Activated naive CD8-positive, alpha-beta T cell treated with anti-CD3 and anti-CD28 coated beads, Interleukin-2, amount 10 ng/mL, durations not matched to agents 7 days and 5 days (primary cell): ENCODE measurements at regions not wholly inside any gene's neighbourhood (a gene's known extent, or its start where the extent isn't known, plus 50 kb on each side); places are given as distances from the start of the nearest gene placed in this dataset.

ENCODE experiments used
- ATAC-seq: fragments of 150-1000 bp; cut with Tn5 transposase; one replicate; pipeline ENCODE4 v1.10.0; 2021; ENCODE audit warnings: low read depth, moderate library complexity
- POLR2A ChIA-PET: fragments of 350-600 bp; sonication (Branson Sonifier 250); formaldehyde crosslinking; loops from one replicate; lab custom pipeline; 2021; ENCODE audit warnings: antibody characterized with exemption; lab: Charles Lee
- DNase-seq: peaks from one replicate; pipeline ENCODE4 v3.0.0; 2021
- H3K27ac Mint-ChIP-seq: one replicate; pipeline ENCODE4 v1.8.0; 2022; ENCODE audit warnings: mild to moderate bottlenecking, mixed read lengths
- H3K27me3 Mint-ChIP-seq: one replicate; pipeline ENCODE4 v1.8.0; 2022; ENCODE audit warnings: mild to moderate bottlenecking, moderate library complexity, mixed read lengths
- H3K36me3 Mint-ChIP-seq: one replicate; pipeline ENCODE4 v1.8.0; 2021; ENCODE audit warnings: mild to moderate bottlenecking, mixed read lengths
- H3K4me1 Mint-ChIP-seq: one replicate; pipeline ENCODE4 v1.8.0; 2021; ENCODE audit warnings: mixed read lengths
- H3K4me3 Mint-ChIP-seq: one replicate; pipeline ENCODE4 v1.8.0; 2022; ENCODE audit warnings: mild to moderate bottlenecking, moderate library complexity, mixed read lengths
- H3K9me3 Mint-ChIP-seq: one replicate; pipeline ENCODE4 v1.8.0; 2021; ENCODE audit warnings: mixed read lengths

- H3K27ac Mint-ChIP-seq: no peak overlapping the region
- H3K4me3 Mint-ChIP-seq: no peak overlapping the region
- H3K9me3 Mint-ChIP-seq: peaks cover 11% of the 10 kb centered on the region
- POLR2A ChIA-PET: no interaction called here
- H3K36me3 Mint-ChIP-seq: no peaks in the 10 kb centered on the region
- no peak for DNase-seq
- no peaks in the 10 kb centered on the region for H3K27me3 Mint-ChIP-seq
- ATAC-seq: no peak
- no peaks in the 10 kb centered on the region for H3K4me1 Mint-ChIP-seq
Measured at GRCh38 chr20:12337601-12338000, 419.9 kb downstream of the BTBD3 start.

- no peak overlapping the region for H3K27ac Mint-ChIP-seq
Measured at GRCh38 chr20:12345978-12346377, 428.3 kb downstream of the BTBD3 start.

GRCh38 chr20:12353842-12354241, 436.1 kb downstream of the BTBD3 start:
- no peak overlapping the region for H3K27ac Mint-ChIP-seq

More at GRCh38 chr20:12345978-12346377, 428.3 kb downstream of the BTBD3 start:
- DNase-seq (no peak), ATAC-seq (no peak)
- no peaks in the 10 kb centered on the region for H3K36me3 Mint-ChIP-seq
- H3K4me1 Mint-ChIP-seq: no peaks in the 10 kb centered on the region
- no peaks in the 10 kb centered on the region for H3K27me3 Mint-ChIP-seq
- POLR2A ChIA-PET: no interaction called here
- H3K4me3 Mint-ChIP-seq: no peak overlapping the region
- peaks cover 8% of the 10 kb centered on the region for H3K9me3 Mint-ChIP-seq

GRCh38 chr20:12354725-12355124, 437.0 kb downstream of the BTBD3 start:
- no peaks in the 10 kb centered on the region for H3K27me3 Mint-ChIP-seq
- peaks cover 5% of the 10 kb centered on the region for H3K9me3 Mint-ChIP-seq
- no peaks in the 10 kb centered on the region for H3K36me3 Mint-ChIP-seq
- POLR2A ChIA-PET: no interaction called here
- no peak for ATAC-seq
- H3K4me1 Mint-ChIP-seq: no peaks in the 10 kb centered on the region
- no peak for DNase-seq
- H3K4me3 Mint-ChIP-seq: no peak overlapping the region
- H3K27ac Mint-ChIP-seq: no peak overlapping the region

More at GRCh38 chr20:12353842-12354241, 436.1 kb downstream of the BTBD3 start:
- DNase-seq (no peak), ATAC-seq (no peak)
- Mint-ChIP-seq H3K4me1 (no peaks in the 10 kb centered on the region), H3K9me3 (peaks cover 5% of the 10 kb centered on the region), H3K4me3 (no peak overlapping the region), H3K27me3 (no peaks in the 10 kb centered on the region), H3K36me3 (no peaks in the 10 kb centered on the region)
- POLR2A ChIA-PET: no interaction called here

- no peaks in the 10 kb centered on the region for H3K4me1 Mint-ChIP-seq
- DNase-seq: no peak
- no peak overlapping the region for H3K4me3 Mint-ChIP-seq
- H3K36me3 Mint-ChIP-seq: no peaks in the 10 kb centered on the region
- H3K27me3 Mint-ChIP-seq: no peaks in the 10 kb centered on the region
- peaks cover 5% of the 10 kb centered on the region for H3K9me3 Mint-ChIP-seq
- POLR2A ChIA-PET: no interaction called here
- no peak overlapping the region for H3K27ac Mint-ChIP-seq
- no peak for ATAC-seq
Measured at GRCh38 chr20:12355185-12355584, 437.5 kb downstream of the BTBD3 start.

- no peak overlapping the region for H3K4me3 Mint-ChIP-seq
- H3K9me3 Mint-ChIP-seq: peaks cover 5% of the 10 kb centered on the region
- POLR2A ChIA-PET: no interaction called here
- no peaks in the 10 kb centered on the region for H3K36me3 Mint-ChIP-seq
- no peak overlapping the region for H3K27ac Mint-ChIP-seq
- DNase-seq (no peak), ATAC-seq (no peak)
- H3K27me3 Mint-ChIP-seq: no peaks in the 10 kb centered on the region
- no peaks in the 10 kb centered on the region for H3K4me1 Mint-ChIP-seq
Measured at GRCh38 chr20:12358006-12358654, 440.4 kb downstream of the BTBD3 start.

- peaks cover 5% of the 10 kb centered on the region for H3K9me3 Mint-ChIP-seq
- no peak overlapping the region for H3K27ac Mint-ChIP-seq
- DNase-seq (no peak), ATAC-seq (no peak)
- no peaks in the 10 kb centered on the region for H3K27me3 Mint-ChIP-seq
- no peaks in the 10 kb centered on the region for H3K4me1 Mint-ChIP-seq
- H3K36me3 Mint-ChIP-seq: no peaks in the 10 kb centered on the region
- POLR2A ChIA-PET: no interaction called here
- H3K4me3 Mint-ChIP-seq: no peak overlapping the region
Measured at GRCh38 chr20:12358655-12359009, 440.9 kb downstream of the BTBD3 start.

- Mint-ChIP-seq H3K27ac (no peak overlapping the region), H3K36me3 (no peaks in the 10 kb centered on the region), H3K4me3 (no peak overlapping the region), H3K27me3 (no peaks in the 10 kb centered on the region), H3K9me3 (peaks cover 2% of the 10 kb centered on the region), H3K4me1 (no peaks in the 10 kb centered on the region)
- POLR2A ChIA-PET: no interaction called here
- no peak for ATAC-seq
- DNase-seq: no peak
Measured at GRCh38 chr20:12371990-12372389, 454.3 kb downstream of the BTBD3 start.

- no peaks in the 10 kb centered on the region for H3K36me3 Mint-ChIP-seq
- no peaks in the 10 kb centered on the region for H3K4me1 Mint-ChIP-seq
- no peak overlapping the region for H3K4me3 Mint-ChIP-seq
- DNase-seq (no peak), ATAC-seq (no peak)
- no peak overlapping the region for H3K27ac Mint-ChIP-seq
- POLR2A ChIA-PET: no interaction called here
- no peaks in the 10 kb centered on the region for H3K27me3 Mint-ChIP-seq
- H3K9me3 Mint-ChIP-seq: peaks cover 2% of the 10 kb centered on the region
Measured at GRCh38 chr20:12372557-12372956, 454.9 kb downstream of the BTBD3 start.

- no peak overlapping the region for H3K27ac Mint-ChIP-seq
- no peak for DNase-seq
- peaks cover 7% of the 10 kb centered on the region for H3K9me3 Mint-ChIP-seq
- ATAC-seq: no peak
- H3K36me3 Mint-ChIP-seq: no peaks in the 10 kb centered on the region
- H3K4me1 Mint-ChIP-seq: no peaks in the 10 kb centered on the region
- no peak overlapping the region for H3K4me3 Mint-ChIP-seq
- H3K27me3 Mint-ChIP-seq: no peaks in the 10 kb centered on the region
- POLR2A ChIA-PET: no interaction called here
Measured at GRCh38 chr20:12375967-12376366, 458.3 kb downstream of the BTBD3 start.

GRCh38 chr20:12383821-12384220, 466.1 kb downstream of the BTBD3 start:
- Mint-ChIP-seq H3K4me1 (no peaks in the 10 kb centered on the region), H3K27me3 (no peaks in the 10 kb centered on the region), H3K4me3 (no peak overlapping the region), H3K36me3 (no peaks in the 10 kb centered on the region), H3K27ac (no peak overlapping the region), H3K9me3 (peaks cover 7% of the 10 kb centered on the region)
- DNase-seq: no peak
- POLR2A ChIA-PET: no interaction called here
- no peak for ATAC-seq

- no peak overlapping the region for H3K4me3 Mint-ChIP-seq
- DNase-seq (no peak), ATAC-seq (no peak)
- H3K36me3 Mint-ChIP-seq: no peaks in the 10 kb centered on the region
- H3K4me1 Mint-ChIP-seq: no peaks in the 10 kb centered on the region
- no peaks in the 10 kb centered on the region for H3K27me3 Mint-ChIP-seq
- no peak overlapping the region for H3K27ac Mint-ChIP-seq
- peaks cover 5% of the 10 kb centered on the region for H3K9me3 Mint-ChIP-seq
- POLR2A ChIA-PET: no interaction called here
Measured at GRCh38 chr20:12386821-12387220, 469.1 kb downstream of the BTBD3 start.

GRCh38 chr20:12391099-12391498, 473.4 kb downstream of the BTBD3 start:
- no peak overlapping the region for H3K27ac Mint-ChIP-seq
- peaks cover 5% of the 10 kb centered on the region for H3K9me3 Mint-ChIP-seq
- POLR2A ChIA-PET: no interaction called here
- no peaks in the 10 kb centered on the region for H3K4me1 Mint-ChIP-seq
- no peak overlapping the region for H3K4me3 Mint-ChIP-seq
- no peak for DNase-seq
- no peaks in the 10 kb centered on the region for H3K27me3 Mint-ChIP-seq
- no peaks in the 10 kb centered on the region for H3K36me3 Mint-ChIP-seq
- ATAC-seq: no peak

GRCh38 chr20:12394786-12395185, 477.1 kb downstream of the BTBD3 start:
- no peak for DNase-seq
- H3K4me1 Mint-ChIP-seq: no peaks in the 10 kb centered on the region
- no peak overlapping the region for H3K27ac Mint-ChIP-seq
- H3K36me3 Mint-ChIP-seq: no peaks in the 10 kb centered on the region
- ATAC-seq: no peak
- POLR2A ChIA-PET: no interaction called here
- no peak overlapping the region for H3K4me3 Mint-ChIP-seq
- H3K27me3 Mint-ChIP-seq: no peaks in the 10 kb centered on the region
- H3K9me3 Mint-ChIP-seq: peaks cover 2% of the 10 kb centered on the region

- H3K9me3 Mint-ChIP-seq: peaks cover under 1% of the 10 kb centered on the region
- POLR2A ChIA-PET: no interaction called here
- H3K4me3 Mint-ChIP-seq: no peak overlapping the region
- no peak overlapping the region for H3K27ac Mint-ChIP-seq
- DNase-seq: no peak
- no peaks in the 10 kb centered on the region for H3K4me1 Mint-ChIP-seq
- no peaks in the 10 kb centered on the region for H3K27me3 Mint-ChIP-seq
- ATAC-seq: no peak
- no peaks in the 10 kb centered on the region for H3K36me3 Mint-ChIP-seq
Measured at GRCh38 chr20:12395353-12395752, 477.7 kb downstream of the BTBD3 start.
